ENCODE measurements at regions not wholly inside any gene's neighbourhood (a gene's known extent, or its start where the extent isn't known, plus 50 kb on each side); places are given as distances from the start of the nearest gene placed in this dataset.

DNA sequence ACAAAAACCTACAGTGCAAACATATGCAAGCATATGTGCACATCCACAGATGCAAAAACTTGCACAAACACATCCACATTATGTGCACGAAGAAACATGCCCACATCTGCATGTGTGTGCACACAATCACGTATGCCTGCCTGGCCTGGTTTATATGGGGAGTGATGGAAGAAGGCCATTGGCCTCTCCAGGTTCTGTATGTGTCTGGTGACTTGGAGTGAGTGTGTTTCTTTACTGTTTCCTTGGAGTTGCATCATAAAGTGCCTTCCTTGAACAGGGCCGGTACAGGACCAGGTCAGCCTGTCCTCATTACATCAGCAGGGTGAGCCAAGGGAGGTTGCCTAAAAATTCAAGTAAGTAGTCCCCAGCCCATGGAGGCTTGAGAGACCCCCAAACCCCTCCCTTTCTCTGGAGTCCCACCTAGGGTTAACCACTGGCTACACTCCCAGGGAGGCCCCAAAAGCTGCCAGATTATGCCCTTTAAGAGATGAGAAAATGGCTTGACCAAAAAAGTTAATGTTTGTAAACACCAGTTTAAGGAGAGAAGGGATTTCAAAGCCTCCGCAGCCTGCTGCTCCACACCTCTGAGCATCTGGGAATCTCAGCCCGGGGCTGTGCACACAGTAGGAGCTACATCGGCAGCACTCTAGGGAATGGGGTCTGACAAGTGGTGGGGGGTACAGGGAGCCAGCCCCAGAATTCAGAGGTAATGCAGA is 140.8 kb downstream of the VEGFA start:
- no peak for DNase-seq (ENCODE audit: low read depth in 1 of 2, low spot score in 1 of 2)

- DNase-seq (ENCODE audit: low read depth in 1 of 2, low spot score in 1 of 2): no peak
These were observed 140.2 kb downstream of the VEGFA start for GRCh38 chr6:43910149-43910637.

DNA sequence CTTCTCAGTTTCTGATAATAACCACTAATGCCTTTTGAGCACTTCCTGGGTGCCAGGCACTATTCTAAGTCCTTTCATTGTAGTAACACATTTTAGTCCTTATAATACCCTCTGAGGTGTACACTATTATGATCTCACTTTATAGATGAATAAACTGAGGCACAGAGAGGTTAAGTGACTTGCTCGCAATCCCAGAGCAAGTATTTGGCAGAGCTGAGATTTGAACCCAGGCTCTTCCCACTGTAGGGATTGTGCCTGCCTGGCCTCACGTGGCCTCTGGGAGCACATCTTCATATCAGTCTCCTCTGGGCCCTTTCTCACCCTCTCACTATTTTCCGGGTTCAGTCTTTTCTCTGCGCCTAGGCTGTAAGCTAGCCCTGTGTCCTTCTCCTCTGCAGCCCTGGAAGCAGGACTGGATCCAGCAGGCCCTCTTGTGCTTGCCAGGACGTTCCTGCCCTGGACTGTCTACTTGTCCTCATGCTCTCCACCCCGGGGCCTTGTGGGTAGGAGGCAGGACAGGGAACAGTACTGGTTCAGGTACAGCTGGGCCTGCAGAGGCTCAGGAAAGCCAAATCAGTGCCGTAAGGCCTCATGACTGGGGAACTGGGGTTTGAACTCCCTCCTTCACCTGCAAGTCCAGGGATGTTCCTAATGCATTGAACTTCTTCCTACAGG is 139.6 kb downstream of the VEGFA start:
- no peak for DNase-seq (ENCODE audit: low read depth in 1 of 2, low spot score in 1 of 2)

DNA sequence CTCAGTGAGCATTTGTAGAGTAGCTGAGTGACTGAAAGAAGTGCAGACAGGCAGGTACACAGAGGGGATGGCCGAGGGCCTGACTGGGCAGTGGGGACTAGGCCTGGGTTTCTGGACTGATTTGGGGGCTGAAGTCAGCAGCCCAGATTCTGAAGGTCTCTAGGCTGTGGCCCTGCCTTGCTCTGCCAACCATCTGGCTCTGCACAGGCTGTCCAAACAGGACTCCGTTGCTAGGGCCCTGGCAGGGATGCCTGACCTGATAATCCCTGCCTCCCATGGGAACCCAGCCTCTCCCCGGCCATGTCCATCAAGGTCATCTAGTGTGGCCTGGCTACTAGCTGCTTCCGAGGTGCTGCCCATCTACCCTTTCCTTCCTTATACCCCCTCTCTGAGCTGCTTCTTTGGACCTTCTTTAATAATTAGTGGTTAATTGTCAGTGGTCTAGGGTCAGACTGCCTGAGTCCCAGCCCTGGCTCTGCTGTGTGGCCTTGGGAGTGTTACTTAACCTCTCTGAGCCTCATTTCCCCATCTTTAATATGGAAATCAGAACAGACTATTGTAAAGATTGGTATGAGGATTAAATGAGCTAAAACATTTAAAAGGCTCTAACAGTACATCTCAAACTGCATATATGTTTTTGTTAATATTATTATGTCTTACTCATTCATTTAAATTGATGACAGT is 137.9 kb downstream of the VEGFA start:
- DNase-seq (ENCODE audit: low read depth in 1 of 2, low spot score in 1 of 2): no peak

DNA sequence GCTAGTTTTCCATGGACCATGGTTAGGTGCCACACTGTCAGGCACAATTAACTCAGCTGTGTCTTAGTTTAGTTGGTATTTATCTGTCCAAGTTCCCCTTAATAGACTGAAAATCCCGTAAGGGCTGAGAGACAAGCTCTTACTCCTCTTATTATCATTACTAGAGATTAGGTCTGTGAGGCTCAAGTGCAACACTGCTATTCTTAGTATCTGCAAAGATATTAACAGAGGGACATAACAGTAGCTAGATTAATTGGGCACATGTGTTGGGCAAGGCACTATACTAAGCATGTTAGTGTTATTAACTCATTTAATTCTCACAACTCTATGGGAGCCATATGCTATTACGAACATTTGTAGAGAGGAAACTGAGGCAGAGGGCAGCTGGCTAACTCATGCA is 137.3 kb downstream of the VEGFA start:
- no peak for DNase-seq (ENCODE audit: low read depth in 1 of 2, low spot score in 1 of 2)

GRCh38 chr6:43904311-43905123 is 134.5 kb downstream of the VEGFA start:
- no peak for DNase-seq (ENCODE audit: low read depth in 1 of 2, low spot score in 1 of 2)

DNA sequence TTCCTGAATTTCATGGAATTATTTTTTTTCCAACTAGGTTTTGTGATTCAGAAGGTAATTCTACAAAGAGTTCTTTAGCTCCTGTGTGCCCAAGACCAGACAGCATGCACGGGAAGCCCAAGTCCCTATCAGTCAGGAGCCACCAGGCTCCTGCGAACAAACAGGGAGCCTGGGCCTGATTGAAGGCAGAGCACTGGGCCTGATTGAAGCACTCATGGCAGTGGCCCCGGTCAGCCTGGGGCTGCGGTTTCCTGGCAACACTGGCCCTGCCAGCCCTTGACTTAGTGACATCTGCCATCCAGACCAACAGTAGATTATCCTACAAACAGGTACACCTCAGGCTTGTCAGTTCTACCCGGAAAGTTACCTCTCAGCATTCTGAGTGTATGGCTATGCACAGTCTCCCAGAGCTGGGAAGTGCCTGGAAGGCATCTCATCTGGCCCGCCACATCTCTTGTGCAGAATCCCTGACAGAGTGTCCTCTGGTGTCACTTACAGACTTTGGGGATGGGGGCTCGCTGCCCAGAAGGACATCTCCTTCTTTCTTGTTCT is 133.8 kb downstream of the VEGFA start:
- no peak for DNase-seq (ENCODE audit: low read depth in 1 of 2, low spot score in 1 of 2)

- no peak for DNase-seq (ENCODE audit: low read depth in 1 of 2, low spot score in 1 of 2)
These were observed 131.8 kb downstream of the VEGFA start for GRCh38 chr6:43901733-43902230.

DNA sequence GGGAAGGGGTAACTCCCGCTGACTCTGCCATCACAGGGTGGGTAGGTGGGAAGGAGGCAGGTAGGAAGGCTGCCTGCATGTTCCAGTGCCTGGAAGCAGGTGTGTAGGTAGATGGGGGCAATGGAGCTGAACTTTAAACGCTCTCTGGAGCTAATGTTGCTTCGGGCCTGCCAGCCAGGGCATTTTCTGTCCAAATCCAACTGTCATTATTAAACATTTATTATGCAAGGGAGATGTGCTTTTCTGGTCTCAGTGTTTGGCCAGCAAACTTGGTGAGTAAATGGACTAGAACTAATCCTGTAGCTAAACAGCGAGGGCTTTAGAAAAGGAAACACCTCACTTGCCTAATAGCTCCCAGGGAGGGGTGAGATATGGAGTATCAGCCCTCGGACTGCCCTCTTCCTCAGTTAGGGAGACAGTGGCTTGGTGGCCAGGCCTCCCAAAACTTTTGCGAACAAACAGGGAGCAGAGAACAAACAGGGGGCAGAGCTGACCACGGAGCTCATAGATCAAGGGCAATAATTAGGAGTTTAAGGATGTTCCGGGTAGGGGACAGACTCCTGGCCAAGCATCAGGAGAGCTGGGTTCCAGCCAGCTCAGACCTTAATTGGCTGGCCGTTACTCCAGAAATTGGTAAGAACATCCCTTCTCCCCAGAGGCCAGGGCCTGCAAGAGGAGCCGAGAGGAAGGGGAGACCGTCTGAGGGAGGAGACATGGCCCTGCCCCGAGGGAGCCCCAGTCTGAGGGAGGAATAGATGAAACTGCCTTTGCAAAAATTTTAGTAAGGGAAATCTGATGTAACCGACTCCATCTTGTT is 131.1 kb downstream of the VEGFA start:
- no peak for DNase-seq (ENCODE audit: low read depth in 1 of 2, low spot score in 1 of 2)

DNA sequence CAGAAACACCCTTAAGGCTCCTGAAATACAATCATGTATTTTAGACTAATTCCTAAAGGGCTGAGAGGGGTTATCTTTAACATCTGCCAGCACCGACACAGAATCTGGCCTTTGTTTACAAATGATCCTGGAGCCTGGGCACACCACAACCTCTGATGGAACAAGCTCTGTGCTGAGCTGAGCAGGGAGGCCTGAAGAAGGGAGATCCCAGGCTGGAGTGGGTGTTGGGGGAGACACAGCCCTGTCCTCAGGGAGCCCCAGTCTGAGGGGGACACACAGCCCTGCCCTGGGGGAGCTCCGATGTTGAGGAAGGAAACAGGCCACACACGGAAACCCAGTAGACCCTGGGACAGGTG is 130.5 kb downstream of the VEGFA start:
- DNase-seq (ENCODE audit: low read depth in 1 of 2, low spot score in 1 of 2): no peak

GRCh38 chr6:43899830-43900229 is 129.8 kb downstream of the VEGFA start:
- no peak for DNase-seq (ENCODE audit: low read depth in 1 of 2, low spot score in 1 of 2)

DNA sequence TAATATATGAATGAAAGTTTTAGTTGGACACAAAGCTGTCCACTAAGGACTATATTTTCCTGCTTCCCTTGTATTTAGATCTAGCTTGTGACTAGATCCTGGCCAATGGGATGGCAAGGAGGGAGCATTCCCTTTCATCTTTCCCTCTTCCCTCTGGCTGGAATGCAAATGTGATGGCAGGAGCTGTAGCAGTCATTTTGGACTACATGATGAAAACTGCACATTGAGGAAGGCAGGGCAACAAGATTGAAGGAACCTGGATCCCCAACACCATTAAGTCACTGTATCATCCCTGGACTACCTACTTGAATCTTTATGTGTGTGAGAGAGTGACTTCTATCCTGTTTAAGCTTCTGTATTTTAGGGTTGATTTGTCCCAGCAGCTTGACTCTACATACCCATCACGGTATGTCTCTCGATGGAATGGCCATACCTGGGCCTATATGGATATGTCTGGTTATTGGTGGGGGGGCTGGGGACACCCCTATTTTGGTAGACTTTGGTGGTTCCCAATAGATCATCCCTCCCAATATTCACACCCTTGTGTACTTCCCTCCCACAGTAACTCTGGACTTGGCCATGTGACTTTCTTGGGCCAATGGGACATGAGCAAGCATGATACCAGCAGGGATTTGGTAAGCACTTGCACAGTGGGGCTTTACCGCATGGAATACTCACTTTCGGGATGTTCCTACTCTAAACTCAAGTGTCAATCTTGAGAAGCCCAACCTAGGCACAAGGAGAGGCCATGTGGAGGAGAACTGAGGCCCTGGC is 128.5 kb downstream of the VEGFA start:
- no peak for DNase-seq (ENCODE audit: low read depth in 1 of 2, low spot score in 1 of 2)

- DNase-seq (ENCODE audit: low read depth in 1 of 2, low spot score in 1 of 2): no peak
These were observed 127.7 kb downstream of the VEGFA start for GRCh38 chr6:43897571-43898302.

DNA sequence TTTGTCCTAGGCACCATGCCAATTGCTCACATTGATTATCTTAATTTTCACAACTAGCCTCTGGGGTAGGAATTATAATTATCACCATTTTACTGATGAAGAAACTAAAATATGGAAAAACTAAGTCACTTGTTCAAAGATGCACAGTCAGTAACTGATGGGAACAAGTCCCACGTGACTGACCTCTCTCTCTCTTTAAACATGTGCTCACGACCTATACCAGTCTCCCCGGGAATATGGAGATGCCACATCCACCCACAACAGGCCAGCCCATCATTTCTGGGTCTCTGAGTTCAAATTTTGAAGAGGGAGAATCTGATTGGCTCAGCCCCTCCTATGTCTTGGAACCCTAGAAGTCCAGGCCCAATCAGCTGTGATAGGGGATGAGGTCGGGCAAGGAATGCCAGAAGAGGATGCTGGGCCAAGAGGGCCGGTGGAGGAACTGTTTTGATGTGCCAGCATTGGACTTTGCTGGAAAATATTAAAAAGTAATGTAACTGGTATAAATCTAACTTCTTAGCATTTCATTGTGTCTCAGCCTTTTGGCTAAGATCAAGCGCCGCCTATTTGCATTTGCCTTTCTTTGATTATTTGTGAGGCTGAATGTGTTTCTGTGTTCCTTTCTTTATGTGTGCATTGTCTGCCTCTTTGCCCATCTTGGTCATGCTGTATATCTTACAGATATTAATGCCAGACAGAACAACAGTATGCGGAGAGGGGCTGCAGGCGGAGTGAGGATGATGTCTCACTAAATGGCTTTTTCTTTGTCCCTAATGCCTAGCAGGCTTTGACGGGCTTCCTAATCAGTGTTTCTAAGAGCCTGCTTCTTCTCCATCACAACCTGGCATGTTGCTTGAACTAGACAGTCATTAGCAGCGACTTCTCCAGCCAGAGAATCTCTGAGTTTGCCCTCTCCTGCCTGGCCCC is 126.6 kb downstream of the VEGFA start:
- no peak for DNase-seq (ENCODE audit: low read depth in 1 of 2, low spot score in 1 of 2)

DNA sequence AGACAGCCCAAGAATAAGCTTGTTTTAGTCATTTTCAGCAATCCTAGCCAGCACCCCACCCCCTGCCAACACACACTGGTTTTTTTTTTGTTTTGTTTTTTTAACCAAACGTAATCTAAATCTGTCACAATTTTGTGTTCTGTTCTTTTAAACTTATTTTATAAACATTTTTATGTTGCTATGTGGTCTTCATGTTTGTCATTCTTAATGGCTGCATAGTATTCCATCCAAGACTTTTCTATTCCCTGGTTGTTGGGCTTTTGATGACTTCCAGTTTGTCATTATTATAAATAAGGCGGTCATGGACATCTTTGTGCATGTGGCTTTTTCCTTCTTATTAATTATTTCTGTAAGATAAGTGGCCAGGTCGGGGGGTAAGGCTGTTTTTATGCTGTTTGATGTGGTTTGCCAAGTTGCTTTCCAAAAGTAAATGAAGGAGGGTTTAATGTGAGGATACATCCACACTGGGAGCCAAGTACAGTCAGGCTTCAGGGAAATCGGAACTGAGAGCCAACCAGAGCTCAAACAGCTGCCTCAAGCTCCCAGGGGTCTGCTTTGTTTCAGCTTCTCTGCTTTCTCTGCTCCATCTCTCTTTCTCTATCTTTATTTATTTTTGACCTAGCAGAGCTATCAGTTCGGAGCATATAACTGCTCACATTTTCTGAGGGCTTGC is 125.8 kb downstream of the VEGFA start:
- DNase-seq (ENCODE audit: low read depth in 1 of 2, low spot score in 1 of 2): no peak

- no peak for DNase-seq (ENCODE audit: low read depth in 1 of 2, low spot score in 1 of 2)
These were observed 123.1 kb downstream of the VEGFA start for GRCh38 chr6:43893073-43893472.
